HepG2 (cell line): ENCODE measurements at regions not wholly inside any gene's neighbourhood (a gene's known extent, or its start where the extent isn't known, plus 50 kb on each side); places are given as distances from the start of the nearest gene placed in this dataset.

ENCODE experiments used
- ATAC-seq: fragments of 200-7000 bp; cut with Tn5 transposase; 3 replicates; pipeline ENCODE4 v1.9.1; 2020; ENCODE audit warnings: mild to moderate bottlenecking, moderate library complexity
- BruUV-seq: library from RNA; stranded (reverse); fragments of 400-500 nt; replicated peaks from 2 replicates; lab custom pipeline; 2021; lab: Mats Ljungman, UMichigan
- CTCF ChIA-PET: fragments of 300-600 bp; formaldehyde crosslinking; extraction: SDS; loops from one replicate; lab custom pipeline; 2021; ENCODE audit warnings: low total read pairs, inconsistent platforms, low intra/inter-chr PET ratio; lab: Yijun Ruan, JAX
- POLR2A ChIA-PET: fragments of 350-600 bp; sonication (Branson Sonifier 250); formaldehyde crosslinking; loops from one replicate; lab custom pipeline; 2020; ENCODE audit warnings: antibody characterized with exemption, inconsistent platforms; lab: Yijun Ruan, JAX
- DNase-seq: peaks from one replicate; pipeline ENCODE4 v3.0.0-alpha.2; 2015; ENCODE audit warnings: low spot score
- FAIRE-seq: peaks from 3 replicates; lab custom pipeline; 2011; peaks lifted over from hg19 to GRCh38; lab: Jason Lieb, UNC
- H2AFZ ChIP-seq: one replicate; pipeline ENCODE4 v1.6.1; 2011; ENCODE audit warnings: low read length, inconsistent platforms
- H3K27ac ChIP-seq: fragments of 300-600 bp; 3 replicates; pipeline ENCODE4 v1.8.0; 2011; ENCODE audit warnings: mixed run types, mild to moderate bottlenecking, mixed read lengths, low read length, inconsistent platforms; ENCODE audit not compliant: insufficient read depth; ENCODE audit errors: extremely low read length
- H3K27me3 ChIP-seq, 2 experiments: fragments of 200-600 bp in 1 of 2; 2 replicates in 1 of 2; 3 replicates in 1 of 2; pipeline versions ENCODE4 v1.6.0 to v1.8.0; 2011; ENCODE audit warnings: low read length in 2 of 2, mild to moderate bottlenecking in 2 of 2, moderate library complexity in 2 of 2, inconsistent platforms in 1 of 2; ENCODE audit not compliant: insufficient read depth in 2 of 2, control insufficient read depth in 1 of 2
- H3K36me3 ChIP-seq, 2 experiments: fragments of 200-600 bp in 1 of 2; replicated peaks in 1 of 2; 2 replicates in 1 of 2; 3 replicates in 1 of 2; pipeline versions ENCODE4 v1.5.1 to v1.8.0; 2011; ENCODE audit warnings: low read length in 2 of 2, inconsistent platforms in 1 of 2; ENCODE audit not compliant: insufficient read depth in 2 of 2, control insufficient read depth in 1 of 2
- H3K4me1 ChIP-seq: 2 replicates; pipeline ENCODE4 v1.5.1; 2012; ENCODE audit warnings: low read length, inconsistent platforms; ENCODE audit not compliant: insufficient read depth
- H3K4me2 ChIP-seq: 2 replicates; pipeline ENCODE4 v1.6.0; 2011; ENCODE audit warnings: low read depth, low read length, inconsistent platforms
- H3K4me3 ChIP-seq, 3 experiments: fragments of 200-600 bp in 1 of 3; sonication (generic), shearing (Covaris generic) in 1 of 3; replicated peaks in 1 of 3; 2 replicates each; pipeline ENCODE4 v1.5.1; 2011 to 2016; ENCODE audit warnings: low read length in 3 of 3, inconsistent platforms in 2 of 3, low read depth in 2 of 3, mild to moderate bottlenecking in 2 of 3, control low read depth in 1 of 3, mixed read lengths in 1 of 3; ENCODE audit not compliant: insufficient read depth in 1 of 3
- H3K79me2 ChIP-seq: one replicate; pipeline ENCODE4 v1.6.1; 2011; ENCODE audit warnings: low read length, inconsistent platforms; ENCODE audit not compliant: insufficient read depth
- H3K9ac ChIP-seq: 2 replicates; pipeline ENCODE4 v1.6.0; 2011; ENCODE audit warnings: mild to moderate bottlenecking, low read depth, low read length, inconsistent platforms; ENCODE audit not compliant: insufficient read depth
- H3K9me3 ChIP-seq: 2 replicates; pipeline ENCODE4 v1.5.1; 2012; ENCODE audit warnings: mild to moderate bottlenecking, low read length
- H4K20me1 ChIP-seq: 2 replicates; pipeline ENCODE4 v1.6.0; 2011; ENCODE audit warnings: inconsistent platforms, mild to moderate bottlenecking, low read length, moderate library complexity; ENCODE audit not compliant: insufficient read depth
- ATF7 ChIP-seq, 2 experiments: fragments of 450-650 bp in 1 of 2; sonication (generic) in 1 of 2; formaldehyde crosslinking in 1 of 2; IDR thresholded peaks; 2 replicates each; pipeline versions ENCODE4 v1.4.0 to v1.6.1; 2016 to 2020; ENCODE audit warnings: antibody characterized with exemption in 1 of 2, mild to moderate bottlenecking in 1 of 2, missing genetic modification reagents in 1 of 2
- HCFC1 ChIP-seq: fragments of 150-350 bp; IDR thresholded peaks from 2 replicates; pipeline ENCODE4 v1.6.1; 2014; ENCODE audit warnings: low read depth, low read length
- PAX8 ChIP-seq: sonication (generic); formaldehyde crosslinking; IDR thresholded peaks from 2 replicates; pipeline ENCODE4 v1.8.0; 2022; ENCODE audit warnings: mild to moderate bottlenecking, missing genetic modification reagents, borderline replicate concordance
- SRSF4 ChIP-seq: fragments of 200-400 bp; formaldehyde crosslinking; IDR thresholded peaks from one replicate; pipeline ENCODE4 v1.6.1; 2018; ENCODE audit warnings: mild to moderate bottlenecking, low read depth, low read length, moderate library complexity; ENCODE audit not compliant: poor library complexity, severe bottlenecking
- ZBTB38 ChIP-seq: sonication (generic); formaldehyde crosslinking; IDR thresholded peaks from 2 replicates; pipeline ENCODE4 v1.5.1; 2020; ENCODE audit warnings: mild to moderate bottlenecking, missing genetic modification reagents
- ZMYM3 ChIP-seq: sonication (generic); formaldehyde crosslinking; IDR thresholded peaks from 2 replicates; pipeline ENCODE4 v1.5.1; 2020; ENCODE audit warnings: mild to moderate bottlenecking, missing genetic modification reagents
- ZNF275 ChIP-seq: sonication (generic); formaldehyde crosslinking; IDR thresholded peaks from 2 replicates; pipeline ENCODE4 v1.8.0; 2022; ENCODE audit warnings: missing genetic modification reagents, mild to moderate bottlenecking, inconsistent platforms, borderline replicate concordance
- ZNF333 ChIP-seq: sonication (generic); formaldehyde crosslinking; IDR thresholded peaks from 2 replicates; pipeline ENCODE4 v1.4.0; 2020; ENCODE audit warnings: mild to moderate bottlenecking, missing genetic modification reagents, borderline replicate concordance
- ZNF552 ChIP-seq: sonication (generic); formaldehyde crosslinking; IDR thresholded peaks from 2 replicates; pipeline ENCODE4 v1.9.0; 2022; ENCODE audit warnings: missing genetic modification reagents, mild to moderate bottlenecking, borderline replicate concordance
- ZNF746 ChIP-seq: sonication (generic); formaldehyde crosslinking; IDR thresholded peaks from 2 replicates; pipeline ENCODE4 v1.8.0; 2022; ENCODE audit warnings: mild to moderate bottlenecking, missing genetic modification reagents
- WGBS: methylation state at CpG from one replicate; pipeline ENCODE4 v1.1.6; 2017; ENCODE audit warnings: low lambda C conversion rate; 5-methylcytosine and 5-hydroxymethylcytosine counted together
- in situ Hi-C: cut with HindIII; loops from 2 replicates; pipeline ENCODE4 v1.10.0; 2017; ENCODE audit warnings: low pct_unique_long_range_greater_than_20kb; ENCODE audit not compliant: extremely low pct_ligation_motif_present
- intact Hi-C: fragments of 100-400 bp; cut with micrococcal nuclease; formaldehyde crosslinking; loops from one replicate; pipeline ENCODE4 v1.10.0; 2022; ENCODE audit not compliant: unreplicated experiment

- Histone ChIP-seq H3K79me2 (no peaks in the 10 kb centered on the region), H3K9ac (no peak overlapping the region), H2AFZ (no peak overlapping the region), H4K20me1 (no peaks in the 10 kb centered on the region), H3K27ac (no peak overlapping the region), H3K27me3 (no peaks in the 10 kb centered on the region), H3K9me3 (no peaks in the 10 kb centered on the region), H3K4me1 (no peaks in the 10 kb centered on the region), H3K4me2 (no peak overlapping the region), H3K36me3 (no peaks in the 10 kb centered on the region), H3K4me3 (no peak overlapping the region)
- no TSS peak for BruUV-seq
- ChIA-PET CTCF (no interaction called here), POLR2A (no interaction called here)
- TF ChIP-seq ZBTB38 (CRISPR knock-in tag) (no peak), SRSF4 (no peak), ZNF552 (CRISPR knock-in tag) (no peak), ZMYM3 (CRISPR knock-in tag) (no peak), ZNF275 (CRISPR knock-in tag) (no peak), ZNF333 (no peak), PAX8 (no peak), ZNF746 (no peak)
- intact Hi-C loops (loop anchor here (5.0 kb wide), 1 partner anchor 1722 kb away; no protein-coding TSS in a partner anchor), in situ Hi-C loops (no loop called here)
- 64% methylated on average over 6 of the region's 6 CpGs for WGBS
- ATAC-seq (no peak), FAIRE-seq (no peak), DNase-seq (no peak)
These were observed 265.7 kb downstream of the SOX4 start for GRCh38 chr6:21859193-21859735.

- intact Hi-C loops (no loop called here), in situ Hi-C loops (no loop called here)
- H3K27ac ChIP-seq, result no peak overlapping the region
- no peak overlapping the region for H2AFZ ChIP-seq
- H3K4me2 ChIP-seq, result no peak overlapping the region
- no peaks in the 10 kb centered on the region for H3K36me3 ChIP-seq
- no peaks in the 10 kb centered on the region for H3K4me1 ChIP-seq
- no peak for TF ChIP-seq HCFC1
- TF ChIP-seq ATF7 (IDR thresholded peaks at IDR 0.05), result 0 out of 2 replicates have a peak, but pooled peaks have one; percentile 10
- no peak for TF ChIP-seq ATF7 (CRISPR knock-in tag; IDR thresholded peaks at IDR 0.05)
- TF ChIP-seq, all 625 proteins: peak for 1
- H3K4me3 ChIP-seq, result no peak overlapping the region
- WGBS, result 58% methylated on average over 8 of the region's 8 CpGs
- H4K20me1 ChIP-seq, result no peaks in the 10 kb centered on the region
- FAIRE-seq (no peak), ATAC-seq (no peak), DNase-seq (no peak)
- no peaks in the 10 kb centered on the region for H3K79me2 ChIP-seq
- CTCF ChIA-PET, result no interaction called here
- no peaks in the 10 kb centered on the region for H3K9me3 ChIP-seq
- H3K9ac ChIP-seq, result no peak overlapping the region
- BruUV-seq, result no TSS peak
- H3K27me3 ChIP-seq, result no peaks in the 10 kb centered on the region
- POLR2A ChIA-PET, result no interaction called here
These were observed 268.4 kb downstream of the SOX4 start for GRCh38 chr6:21861942-21862341.
